ENCODE measurements at regions not wholly inside any gene's neighbourhood (a gene's known extent, or its start where the extent isn't known, plus 50 kb on each side); places are given as distances from the start of the nearest gene placed in this dataset.

- Mint-ChIP-seq H3K36me3 (no peaks in the 10 kb centered on the region), H3K4me3 (peak overlapping the region; percentile 41), H3K9me3 (no peaks in the 10 kb centered on the region), H3K4me1 (ENCODE audit: low read depth in 2 of 2) (peaks cover 40 to 43% of the 10 kb centered on the region in 2 donors), H3K27ac (peak overlapping the region; percentile 22 to 77), H3K27me3 (no peaks in the 10 kb centered on the region)
- no peak for DNase-seq (ENCODE audit: low spot score)
- no peak for ATAC-seq
Measured at GRCh38 chr17:77426676-77427386, 286.1 kb downstream of the SEC14L1 start.

GRCh38 chr17:77427391-77427991, 286.7 kb downstream of the SEC14L1 start:
- peaks cover 43 to 46% of the 10 kb centered on the region in 2 donors for H3K4me1 Mint-ChIP-seq (ENCODE audit: low read depth in 2 of 2)
- no peak overlapping the region for H3K4me3 Mint-ChIP-seq
- H3K36me3 Mint-ChIP-seq = no peaks in the 10 kb centered on the region
- H3K27ac Mint-ChIP-seq = peak overlapping the region; percentile 22 to 77
- H3K27me3 Mint-ChIP-seq = no peaks in the 10 kb centered on the region
- H3K9me3 Mint-ChIP-seq = no peaks in the 10 kb centered on the region
- DNase-seq (ENCODE audit: low spot score) = no peak
- no peak for ATAC-seq

GRCh38 chr17:77428020-77428748, 287.4 kb downstream of the SEC14L1 start:
- Mint-ChIP-seq H3K27me3 (no peaks in the 10 kb centered on the region), H3K36me3 (no peaks in the 10 kb centered on the region), H3K4me3 (no peak overlapping the region), H3K27ac (peak overlapping the region in 1 of 2 donors; percentile 69), H3K4me1 (ENCODE audit: low read depth in 2 of 2) (peaks cover 43% of the 10 kb centered on the region in 2 donors), H3K9me3 (no peaks in the 10 kb centered on the region)
- ATAC-seq (no peak), DNase-seq (ENCODE audit: low spot score) (no peak)

GRCh38 chr17:77428749-77429368, 288.1 kb downstream of the SEC14L1 start:
- H3K4me1 Mint-ChIP-seq (ENCODE audit: low read depth in 2 of 2) = peaks cover 43% of the 10 kb centered on the region in 2 donors
- no peaks in the 10 kb centered on the region for H3K9me3 Mint-ChIP-seq
- H3K27me3 Mint-ChIP-seq = no peaks in the 10 kb centered on the region
- no peaks in the 10 kb centered on the region for H3K36me3 Mint-ChIP-seq
- H3K4me3 Mint-ChIP-seq = peak overlapping the region; percentile 22
- DNase-seq (ENCODE audit: low spot score) (peak; percentile 54), ATAC-seq (no peak)
- H3K27ac Mint-ChIP-seq = peak overlapping the region; percentile 6 to 69

GRCh38 chr17:77429369-77429968, 288.7 kb downstream of the SEC14L1 start:
- no peaks in the 10 kb centered on the region for H3K27me3 Mint-ChIP-seq
- ATAC-seq = no peak
- H3K36me3 Mint-ChIP-seq = no peaks in the 10 kb centered on the region
- peak overlapping the region; percentile 22 for H3K4me3 Mint-ChIP-seq
- H3K27ac Mint-ChIP-seq = peak overlapping the region; percentile 6 to 69
- peaks cover 43 to 48% of the 10 kb centered on the region in 2 donors for H3K4me1 Mint-ChIP-seq (ENCODE audit: low read depth in 2 of 2)
- DNase-seq (ENCODE audit: low spot score) = no peak
- no peaks in the 10 kb centered on the region for H3K9me3 Mint-ChIP-seq

- peak overlapping the region in 1 of 2 donors; percentile 69 for H3K27ac Mint-ChIP-seq
- no peaks in the 10 kb centered on the region for H3K27me3 Mint-ChIP-seq
- H3K4me1 Mint-ChIP-seq (ENCODE audit: low read depth in 2 of 2) = peaks cover 43 to 55% of the 10 kb centered on the region in 2 donors
Measured at GRCh38 chr17:77429969-77430752, 289.4 kb downstream of the SEC14L1 start.

GRCh38 chr17:77432034-77432661, 291.4 kb downstream of the SEC14L1 start:
- no peaks in the 10 kb centered on the region for H3K27me3 Mint-ChIP-seq
- peaks cover 33 to 61% of the 10 kb centered on the region in 2 donors for H3K4me1 Mint-ChIP-seq (ENCODE audit: low read depth in 2 of 2)
- H3K27ac Mint-ChIP-seq = peak overlapping the region in 1 of 2 donors; percentile 35
- H3K36me3 Mint-ChIP-seq = no peaks in the 10 kb centered on the region
- no peak for DNase-seq (ENCODE audit: low spot score)
- ATAC-seq = no peak
- H3K9me3 Mint-ChIP-seq = no peaks in the 10 kb centered on the region
- H3K4me3 Mint-ChIP-seq = no peak overlapping the region

More at GRCh38 chr17:77429969-77430752, 289.4 kb downstream of the SEC14L1 start:
- Mint-ChIP-seq H3K4me3 (no peak overlapping the region), H3K9me3 (no peaks in the 10 kb centered on the region), H3K36me3 (no peaks in the 10 kb centered on the region)
- ATAC-seq = peak; percentile 66 to 71
- DNase-seq (ENCODE audit: low spot score) = peak; percentile 83

- no peak for ATAC-seq
- peaks cover 31 to 60% of the 10 kb centered on the region in 2 donors for H3K4me1 Mint-ChIP-seq (ENCODE audit: low read depth in 2 of 2)
- DNase-seq (ENCODE audit: low spot score) = no peak
- H3K27me3 Mint-ChIP-seq = no peaks in the 10 kb centered on the region
- no peaks in the 10 kb centered on the region for H3K9me3 Mint-ChIP-seq
- H3K4me3 Mint-ChIP-seq = no peak overlapping the region
- H3K36me3 Mint-ChIP-seq = no peaks in the 10 kb centered on the region
- peak overlapping the region in 1 of 2 donors; percentile 35 for H3K27ac Mint-ChIP-seq
Measured at GRCh38 chr17:77432742-77433141, 292.0 kb downstream of the SEC14L1 start.

- Mint-ChIP-seq H3K27ac (no peak overlapping the region), H3K36me3 (no peaks in the 10 kb centered on the region), H3K27me3 (no peaks in the 10 kb centered on the region), H3K4me3 (no peak overlapping the region), H3K4me1 (ENCODE audit: low read depth in 2 of 2) (peaks cover 28 to 56% of the 10 kb centered on the region in 2 donors), H3K9me3 (no peaks in the 10 kb centered on the region)
- ATAC-seq (peak; percentile 48 to 60), DNase-seq (ENCODE audit: low spot score) (no peak)
Measured at GRCh38 chr17:77433385-77434135, 292.8 kb downstream of the SEC14L1 start.

GRCh38 chr17:77434136-77435114, 293.7 kb downstream of the SEC14L1 start:
- H3K4me3 Mint-ChIP-seq = peak overlapping the region; percentile 6
- no peaks in the 10 kb centered on the region for H3K36me3 Mint-ChIP-seq
- no peaks in the 10 kb centered on the region for H3K9me3 Mint-ChIP-seq
- no peak for ATAC-seq
- DNase-seq (ENCODE audit: low spot score) = no peak
- H3K27ac Mint-ChIP-seq = no peak overlapping the region
- H3K27me3 Mint-ChIP-seq = no peaks in the 10 kb centered on the region
- H3K4me1 Mint-ChIP-seq (ENCODE audit: low read depth in 2 of 2) = peaks cover 26 to 55% of the 10 kb centered on the region in 2 donors
